HG03097 (cell line): ENCODE measurements at regions not wholly inside any gene's neighbourhood (a gene's known extent, or its start where the extent isn't known, plus 50 kb on each side); places are given as distances from the start of the nearest gene placed in this dataset.

ENCODE experiments used
- ATAC-seq: cut with Tn5 transposase; IDR thresholded peaks from one replicate; pipeline ENCODE4 v1.9.1; 2021; ENCODE audit not compliant: unreplicated experiment, low FRiP score

GRCh38 chr12:81835783-81836182 lies 76.6 kb upstream of the PPFIA2 start:
- no peak for ATAC-seq

GRCh38 chr12:81819991-81820633 lies 61.0 kb upstream of the PPFIA2 start:
- ATAC-seq, result no peak

GRCh38 chr12:81815611-81816010 lies 56.5 kb upstream of the PPFIA2 start:
- ATAC-seq, result no peak

GRCh38 chr12:81811778-81812125 lies 52.6 kb upstream of the PPFIA2 start:
- no peak for ATAC-seq

GRCh38 chr12:81811061-81811777 lies 52.1 kb upstream of the PPFIA2 start:
- no peak for ATAC-seq

GRCh38 chr12:81809829-81810595 lies 50.9 kb upstream of the PPFIA2 start:
- ATAC-seq, result peak; percentile 74

GRCh38 chr12:81809113-81809777 lies 50.1 kb upstream of the PPFIA2 start:
- ATAC-seq, result no peak
